KMS-11 (cell line): ENCODE measurements at regions not wholly inside any gene's neighbourhood (a gene's known extent, or its start where the extent isn't known, plus 50 kb on each side); places are given as distances from the start of the nearest gene placed in this dataset.

ENCODE experiments used
- H2AFZ ChIP-seq: fragments of 200-600 bp; sonication (generic); 2 replicates; pipeline ENCODE4 v1.6.1; 2016; ENCODE audit warnings: antibody characterized with exemption, mixed run types, low read depth
- H3K27ac ChIP-seq: fragments of 200-600 bp; sonication (generic); 2 replicates; pipeline ENCODE4 v1.6.1; 2016; ENCODE audit warnings: mild to moderate bottlenecking, mixed run types
- H3K27me3 ChIP-seq: fragments of 200-600 bp; sonication (generic); 2 replicates; pipeline ENCODE4 v1.6.1; 2017; ENCODE audit warnings: mild to moderate bottlenecking, low read depth, mixed run types, moderate library complexity; ENCODE audit not compliant: insufficient read depth
- H3K36me3 ChIP-seq: fragments of 200-600 bp; sonication (generic); 2 replicates; pipeline ENCODE4 v1.6.1; 2017; ENCODE audit warnings: mild to moderate bottlenecking, mixed run types; ENCODE audit not compliant: insufficient read depth
- H3K4me1 ChIP-seq: fragments of 200-600 bp; sonication (generic); 2 replicates; pipeline ENCODE4 v1.6.1; 2016; ENCODE audit warnings: mild to moderate bottlenecking, low read depth, mixed run types; ENCODE audit not compliant: poor library complexity, severe bottlenecking
- H3K4me2 ChIP-seq: fragments of 200-600 bp; sonication (generic); 2 replicates; pipeline ENCODE4 v1.7.0; 2016; ENCODE audit warnings: mild to moderate bottlenecking, mixed run types
- H3K4me3 ChIP-seq: fragments of 200-600 bp; sonication (generic); IDR thresholded peaks from 2 replicates; pipeline ENCODE4 v1.6.1; 2017; ENCODE audit warnings: low read depth, low read length, mixed read lengths; ENCODE audit not compliant: insufficient read depth
- H3K79me2 ChIP-seq: fragments of 200-600 bp; sonication (generic); 2 replicates; pipeline ENCODE4 v1.6.1; 2016; ENCODE audit warnings: low read depth, mixed run types; ENCODE audit not compliant: insufficient read depth
- H3K9ac ChIP-seq: fragments of 200-600 bp; sonication (generic); 2 replicates; pipeline ENCODE4 v1.6.1; 2016; ENCODE audit warnings: mild to moderate bottlenecking, mixed run types
- H4K20me1 ChIP-seq: fragments of 200-600 bp; sonication (generic); 2 replicates; pipeline ENCODE4 v1.6.1; 2016; ENCODE audit warnings: mild to moderate bottlenecking, mixed run types; ENCODE audit not compliant: insufficient read depth
- TF ChIP-seq, protein P1 (sequence below): fragments of 200-600 bp; sonication (generic); conservative IDR thresholded peaks from 2 replicates; pipeline ENCODE4 v1.6.1; 2017; ENCODE audit warnings: low read depth, mild to moderate bottlenecking, antibody characterized with exemption, low read length, moderate library complexity, mixed read lengths

- Histone ChIP-seq H3K4me2 (no peak overlapping the region), H3K27ac (no peak overlapping the region), H3K36me3 (no peaks in the 10 kb centered on the region), H3K4me1 (peaks cover 23% of the 10 kb centered on the region), H2AFZ (no peak overlapping the region), H3K27me3 (no peaks in the 10 kb centered on the region), H3K79me2 (no peaks in the 10 kb centered on the region), H3K9ac (no peak overlapping the region), H3K4me3 (no peak overlapping the region), H4K20me1 (no peaks in the 10 kb centered on the region)
- TF ChIP-seq, protein P1, sequence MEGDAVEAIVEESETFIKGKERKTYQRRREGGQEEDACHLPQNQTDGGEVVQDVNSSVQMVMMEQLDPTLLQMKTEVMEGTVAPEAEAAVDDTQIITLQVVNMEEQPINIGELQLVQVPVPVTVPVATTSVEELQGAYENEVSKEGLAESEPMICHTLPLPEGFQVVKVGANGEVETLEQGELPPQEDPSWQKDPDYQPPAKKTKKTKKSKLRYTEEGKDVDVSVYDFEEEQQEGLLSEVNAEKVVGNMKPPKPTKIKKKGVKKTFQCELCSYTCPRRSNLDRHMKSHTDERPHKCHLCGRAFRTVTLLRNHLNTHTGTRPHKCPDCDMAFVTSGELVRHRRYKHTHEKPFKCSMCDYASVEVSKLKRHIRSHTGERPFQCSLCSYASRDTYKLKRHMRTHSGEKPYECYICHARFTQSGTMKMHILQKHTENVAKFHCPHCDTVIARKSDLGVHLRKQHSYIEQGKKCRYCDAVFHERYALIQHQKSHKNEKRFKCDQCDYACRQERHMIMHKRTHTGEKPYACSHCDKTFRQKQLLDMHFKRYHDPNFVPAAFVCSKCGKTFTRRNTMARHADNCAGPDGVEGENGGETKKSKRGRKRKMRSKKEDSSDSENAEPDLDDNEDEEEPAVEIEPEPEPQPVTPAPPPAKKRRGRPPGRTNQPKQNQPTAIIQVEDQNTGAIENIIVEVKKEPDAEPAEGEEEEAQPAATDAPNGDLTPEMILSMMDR = no peak
Observed at GRCh38 chr4:165711436-165711835, 161.6 kb upstream of the TLL1 start.

GRCh38 chr4:165711912-165712311 is 161.1 kb upstream of the TLL1 start:
- Histone ChIP-seq H3K9ac (no peak overlapping the region), H3K4me3 (no peak overlapping the region), H3K4me2 (no peak overlapping the region), H4K20me1 (no peaks in the 10 kb centered on the region), H3K27ac (no peak overlapping the region), H3K27me3 (no peaks in the 10 kb centered on the region), H2AFZ (no peak overlapping the region), H3K79me2 (no peaks in the 10 kb centered on the region), H3K4me1 (peaks cover 28% of the 10 kb centered on the region), H3K36me3 (no peaks in the 10 kb centered on the region)
- TF ChIP-seq, protein P1 = no peak

DNA sequence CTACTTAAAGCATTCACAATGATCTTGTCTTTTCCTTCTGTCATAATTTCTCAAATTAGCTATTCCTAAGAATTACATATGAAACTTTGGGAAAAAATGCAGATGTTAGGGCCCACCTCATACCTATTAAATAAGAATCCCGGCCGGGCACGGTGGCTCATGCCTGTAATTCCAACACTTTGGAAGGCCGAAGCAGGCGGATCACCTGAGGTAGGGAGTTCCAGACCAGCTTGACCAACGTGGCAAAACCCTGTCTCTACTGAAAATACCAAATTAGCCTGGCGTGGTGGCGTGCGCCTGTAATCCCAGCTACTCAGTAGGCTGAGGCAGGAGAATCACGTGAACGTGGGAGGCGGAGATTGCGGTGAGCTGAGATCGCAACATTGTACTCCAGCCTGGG is 158.4 kb upstream of the TLL1 start:
- no peak overlapping the region for H3K27ac ChIP-seq
- H3K79me2 ChIP-seq = no peaks in the 10 kb centered on the region
- no peak overlapping the region for H3K9ac ChIP-seq
- H3K4me3 ChIP-seq = no peak overlapping the region
- TF ChIP-seq, protein P1 = no peak
- H3K4me1 ChIP-seq = peaks cover 53% of the 10 kb centered on the region
- no peak overlapping the region for H3K4me2 ChIP-seq
- no peaks in the 10 kb centered on the region for H3K27me3 ChIP-seq
- no peaks in the 10 kb centered on the region for H4K20me1 ChIP-seq
- H2AFZ ChIP-seq = no peak overlapping the region
- H3K36me3 ChIP-seq = no peaks in the 10 kb centered on the region

DNA sequence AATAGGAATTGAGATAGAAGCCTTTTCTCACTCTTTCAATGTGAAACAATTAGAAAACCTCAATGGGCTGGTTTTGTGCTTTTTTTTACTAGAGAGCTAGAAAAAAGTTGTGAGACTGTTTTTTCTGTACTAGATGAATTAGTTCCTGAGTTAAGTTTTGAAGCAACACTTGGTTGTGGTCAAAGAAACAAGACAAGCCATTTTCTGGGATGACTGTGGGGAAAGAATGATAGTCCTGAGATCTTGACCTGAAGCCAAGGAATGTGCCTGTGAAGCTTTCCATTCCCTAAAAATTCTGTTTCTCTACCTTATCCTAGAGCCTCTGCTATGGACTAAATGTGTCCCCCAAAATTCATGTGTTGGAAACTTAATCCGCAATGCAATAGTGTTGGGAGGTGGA is 157.8 kb upstream of the TLL1 start:
- H4K20me1 ChIP-seq = no peaks in the 10 kb centered on the region
- no peak overlapping the region for H2AFZ ChIP-seq
- no peaks in the 10 kb centered on the region for H3K27me3 ChIP-seq
- H3K27ac ChIP-seq = no peak overlapping the region
- no peak overlapping the region for H3K4me2 ChIP-seq
- H3K4me1 ChIP-seq = peaks cover 58% of the 10 kb centered on the region
- TF ChIP-seq, protein P1 = no peak
- no peaks in the 10 kb centered on the region for H3K79me2 ChIP-seq
- H3K4me3 ChIP-seq = no peak overlapping the region
- no peak overlapping the region for H3K9ac ChIP-seq
- H3K36me3 ChIP-seq = no peaks in the 10 kb centered on the region

DNA sequence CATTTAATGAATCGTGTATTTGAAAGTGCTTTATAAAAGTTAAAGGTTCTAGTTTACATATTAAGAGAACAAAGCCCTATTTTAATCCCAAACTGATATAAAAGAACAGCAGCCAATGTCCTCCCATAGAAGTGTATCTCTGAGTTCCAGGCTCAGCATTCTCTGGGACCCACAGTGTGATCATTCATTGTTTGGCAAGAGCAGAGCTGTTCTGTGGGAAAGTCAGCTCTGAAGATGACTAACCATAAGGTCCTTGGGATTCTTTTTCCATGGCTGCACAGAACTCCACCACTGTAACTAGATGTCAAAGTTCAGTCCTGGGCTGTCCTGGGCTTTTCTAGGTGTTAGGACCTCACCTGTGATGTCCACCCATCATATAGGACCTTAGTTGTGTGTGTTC is 157.0 kb upstream of the TLL1 start:
- Histone ChIP-seq H3K4me2 (no peak overlapping the region), H3K27me3 (no peaks in the 10 kb centered on the region), H3K4me1 (peaks cover 64% of the 10 kb centered on the region), H3K79me2 (no peaks in the 10 kb centered on the region), H3K27ac (no peak overlapping the region), H4K20me1 (no peaks in the 10 kb centered on the region), H3K9ac (no peak overlapping the region), H3K4me3 (no peak overlapping the region), H3K36me3 (no peaks in the 10 kb centered on the region), H2AFZ (no peak overlapping the region)
- TF ChIP-seq, protein P1 = no peak
